Stimulated activated CD4-positive, alpha-beta T cell treated with anti-CD3 and anti-CD28 coated beads, Interleukin-15, amount 100 ng/mL, for 1 hour (primary cell): ENCODE measurements at regions not wholly inside any gene's neighbourhood (a gene's known extent, or its start where the extent isn't known, plus 50 kb on each side); places are given as distances from the start of the nearest gene placed in this dataset.
"Not testable (repeated sequence)": the region's sequence is repeated elsewhere in the genome, so short reads cannot be mapped to it uniquely, and the experiment has no call there.

ENCODE experiments used
- DNase-seq, 2 donors: peaks; one replicate each; pipeline ENCODE4 v3.0.0-alpha.2; 2020; ENCODE audit warnings: low read depth in 1 of 2, low spot score in 1 of 2

- no peak for DNase-seq
Measured at GRCh38 chr3:27559835-27560234, 75.7 kb upstream of the SLC4A7 start.

GRCh38 chr3:27559381-27559780 is 75.2 kb upstream of the SLC4A7 start:
- DNase-seq: no peak

- no peak for DNase-seq
Measured at GRCh38 chr3:27557411-27557810, 73.2 kb upstream of the SLC4A7 start.

- no peak for DNase-seq
Measured at GRCh38 chr3:27556887-27557286, 72.7 kb upstream of the SLC4A7 start.

- DNase-seq: no peak
Measured at GRCh38 chr3:27554706-27555105, 70.5 kb upstream of the SLC4A7 start.

GRCh38 chr3:27553886-27554540 is 69.8 kb upstream of the SLC4A7 start:
- DNase-seq: no peak

GRCh38 chr3:27552708-27553107 is 68.5 kb upstream of the SLC4A7 start:
- DNase-seq: not testable (repeated sequence)

- DNase-seq: not testable (repeated sequence)
Measured at GRCh38 chr3:27551413-27551812, 67.2 kb upstream of the SLC4A7 start.

GRCh38 chr3:27545061-27545460 is 60.9 kb upstream of the SLC4A7 start:
- no peak for DNase-seq

GRCh38 chr3:27544372-27544865 is 60.2 kb upstream of the SLC4A7 start:
- no peak for DNase-seq

- DNase-seq: no peak
Measured at GRCh38 chr3:27542476-27542875, 58.3 kb upstream of the SLC4A7 start.

- no peak for DNase-seq
Measured at GRCh38 chr3:27540231-27540630, 56.0 kb upstream of the SLC4A7 start.

GRCh38 chr3:27536491-27536890 is 52.3 kb upstream of the SLC4A7 start:
- DNase-seq: no peak

- DNase-seq: no peak
Measured at GRCh38 chr3:27535809-27536392, 51.7 kb upstream of the SLC4A7 start.

- DNase-seq: no peak
Measured at GRCh38 chr3:27533718-27534573, 49.8 kb upstream of the SLC4A7 start.
